CD4-positive, alpha-beta T cell (primary cell): ENCODE measurements at regions not wholly inside any gene's neighbourhood (a gene's known extent, or its start where the extent isn't known, plus 50 kb on each side); places are given as distances from the start of the nearest gene placed in this dataset.

Source experiments
- ATAC-seq: fragments of 200-7000 bp; cut with Tn5 transposase; one replicate; pipeline ENCODE4 v1.10.0; 2022; ENCODE audit warnings: mild to moderate bottlenecking; ENCODE audit not compliant: poor library complexity
- CTCF ChIA-PET: fragments of 350-600 bp; sonication (Branson Sonifier 250); formaldehyde crosslinking; loops from one replicate; lab custom pipeline; 2021; ENCODE audit warnings: antibody characterized with exemption, inconsistent platforms; lab: Charles Lee
- POLR2A ChIA-PET: fragments of 350-600 bp; sonication (Branson Sonifier 250); formaldehyde crosslinking; loops from one replicate; lab custom pipeline; 2021; ENCODE audit warnings: antibody characterized with exemption, inconsistent platforms; lab: Charles Lee
- DNase-seq, 14 experiments: peaks; one replicate each; pipeline ENCODE4 v3.0.0-alpha.2; 2013 to 2020; ENCODE audit warnings: mixed read lengths in 2 of 14
- H3K27ac ChIP-seq, 2 donors: one replicate each; pipeline versions ENCODE4 v1.5.1 to v1.7.0; 2013; ENCODE audit warnings: low read length in 2 of 2, low read depth in 1 of 2, mild to moderate bottlenecking in 1 of 2
- H3K27me3 ChIP-seq, 2 experiments: 1 replicate in 1 of 2; 2 replicates in 1 of 2; pipeline versions ENCODE4 v1.6.1 to v1.7.0; 2013; ENCODE audit warnings: low read length in 2 of 2, control low read depth in 1 of 2, mild to moderate bottlenecking in 1 of 2, moderate library complexity in 1 of 2; ENCODE audit not compliant: insufficient read depth in 2 of 2, control insufficient read depth in 1 of 2
- H3K36me3 ChIP-seq: one replicate; pipeline ENCODE4 v1.6.1; 2013; ENCODE audit warnings: low read length, control low read depth; ENCODE audit not compliant: insufficient read depth
- H3K4me1 ChIP-seq: one replicate; pipeline ENCODE4 v1.6.1; 2013; ENCODE audit warnings: low read length, control low read depth; ENCODE audit not compliant: insufficient read depth
- H3K4me3 ChIP-seq: one replicate; pipeline ENCODE4 v1.5.1; 2013; ENCODE audit warnings: mild to moderate bottlenecking, low read length, moderate library complexity
- H3K9me3 ChIP-seq, 2 experiments: 1 replicate in 1 of 2; 2 replicates in 1 of 2; pipeline versions ENCODE4 v1.6.1 to v1.7.0; 2013; ENCODE audit warnings: low read length in 2 of 2, mild to moderate bottlenecking in 2 of 2, control low read depth in 1 of 2, moderate library complexity in 1 of 2; ENCODE audit not compliant: control insufficient read depth in 1 of 2, insufficient read depth in 1 of 2
- H3K27ac Mint-ChIP-seq: one replicate; pipeline ENCODE4 v1.8.0; 2020; ENCODE audit warnings: mixed read lengths
- H3K27me3 Mint-ChIP-seq: one replicate; pipeline ENCODE4 v1.8.0; 2021; ENCODE audit warnings: mixed read lengths
- H3K36me3 Mint-ChIP-seq: one replicate; pipeline ENCODE4 v1.8.0; 2021; ENCODE audit warnings: low read depth, mixed read lengths
- H3K4me1 Mint-ChIP-seq: one replicate; pipeline ENCODE4 v1.8.0; 2021; ENCODE audit warnings: low read depth, mixed read lengths
- H3K4me3 Mint-ChIP-seq: one replicate; pipeline ENCODE4 v1.8.0; 2020; ENCODE audit warnings: mild to moderate bottlenecking, mixed read lengths
- H3K9me3 Mint-ChIP-seq: one replicate; pipeline ENCODE4 v1.8.0; 2020; ENCODE audit warnings: mixed read lengths
- CTCF ChIP-seq: fragments of 200-600 bp; IDR thresholded peaks from one replicate; pipeline ENCODE4 v1.8.0; 2022; ENCODE audit warnings: antibody characterized with exemption, mild to moderate bottlenecking
- intact Hi-C, 2 experiments: fragments of 100-400 bp; cut with DNase I in 1 of 2; cut with micrococcal nuclease in 1 of 2; formaldehyde crosslinking; loops; one replicate each; pipeline versions ENCODE4 v1.15.1 to v1.9.0; 2023 to 2025; cut with DNase I, micrococcal nuclease

GRCh38 chr4:15245006-15245530 lies 182.8 kb upstream of the C1QTNF7 start:
- TF ChIP-seq CTCF: no peak
- DNase-seq (no peak), ATAC-seq (no peak)
- H3K27ac Mint-ChIP-seq: no peak overlapping the region
- no peaks in the 10 kb centered on the region for H3K27me3 Mint-ChIP-seq
- H3K4me1 Mint-ChIP-seq: no peaks in the 10 kb centered on the region
- Histone ChIP-seq H3K27ac (no peak overlapping the region), H3K27me3 (no peaks in the 10 kb centered on the region), H3K4me3 (no peak overlapping the region), H3K9me3 (no peaks in the 10 kb centered on the region), H3K36me3 (no peaks in the 10 kb centered on the region), H3K4me1 (no peaks in the 10 kb centered on the region)
- no peak overlapping the region for H3K4me3 Mint-ChIP-seq
- ChIA-PET CTCF (interaction anchor here (0.6 kb wide), 1 partner anchor 76 kb away, joined by 3 read pairs; no protein-coding TSS in a partner anchor), POLR2A (no interaction called here)
- no peaks in the 10 kb centered on the region for H3K36me3 Mint-ChIP-seq
- no peaks in the 10 kb centered on the region for H3K9me3 Mint-ChIP-seq
- intact Hi-C loops: no loop called here

GRCh38 chr4:15250021-15250441 lies 177.8 kb upstream of the C1QTNF7 start:
- Mint-ChIP-seq H3K36me3 (no peaks in the 10 kb centered on the region), H3K27ac (no peak overlapping the region), H3K4me3 (no peak overlapping the region), H3K9me3 (no peaks in the 10 kb centered on the region), H3K4me1 (no peaks in the 10 kb centered on the region), H3K27me3 (no peaks in the 10 kb centered on the region)
- H3K27ac ChIP-seq: no peak overlapping the region
- ChIA-PET POLR2A (no interaction called here), CTCF (no interaction called here)
- intact Hi-C loops: no loop called here
- H3K36me3 ChIP-seq: no peaks in the 10 kb centered on the region
- no peaks in the 10 kb centered on the region for H3K9me3 ChIP-seq
- no peak for ATAC-seq
- no peak overlapping the region for H3K4me3 ChIP-seq
- TF ChIP-seq CTCF: no peak
- no peaks in the 10 kb centered on the region for H3K27me3 ChIP-seq
- no peak for DNase-seq
- H3K4me1 ChIP-seq: no peaks in the 10 kb centered on the region

DNA sequence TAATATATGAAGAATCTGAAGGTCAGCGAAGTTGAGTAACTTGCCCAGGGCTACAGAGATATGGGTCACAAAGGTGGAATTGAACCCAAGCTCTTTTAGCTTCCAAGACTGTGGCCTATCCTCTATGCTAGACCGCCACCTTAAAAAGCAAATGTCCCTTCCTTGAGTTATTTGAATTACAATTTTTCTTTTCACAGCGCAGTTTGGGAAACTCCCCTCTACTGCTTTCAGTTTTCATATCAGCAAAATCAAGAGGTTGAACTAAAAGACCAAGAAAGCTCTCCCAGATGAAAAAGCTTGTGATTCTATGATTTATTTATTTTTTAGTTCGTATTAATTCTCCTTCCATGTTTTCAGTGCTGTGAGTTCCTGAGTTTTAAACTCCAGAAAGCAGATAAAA lies 174.5 kb upstream of the C1QTNF7 start:
- no peak for ATAC-seq
- H3K27ac Mint-ChIP-seq: no peak overlapping the region
- no peaks in the 10 kb centered on the region for H3K27me3 ChIP-seq
- H3K4me1 ChIP-seq: no peaks in the 10 kb centered on the region
- no peak for TF ChIP-seq CTCF
- H3K36me3 Mint-ChIP-seq: no peaks in the 10 kb centered on the region
- H3K9me3 ChIP-seq: no peaks in the 10 kb centered on the region
- no peaks in the 10 kb centered on the region for H3K4me1 Mint-ChIP-seq
- no peak overlapping the region for H3K4me3 ChIP-seq
- H3K27ac ChIP-seq: no peak overlapping the region
- POLR2A ChIA-PET: no interaction called here
- no peaks in the 10 kb centered on the region for H3K27me3 Mint-ChIP-seq
- peak in 1 of 14 experiments; percentile 9 for DNase-seq
- intact Hi-C loops: no loop called here
- no peaks in the 10 kb centered on the region for H3K36me3 ChIP-seq
- no peak overlapping the region for H3K4me3 Mint-ChIP-seq
- H3K9me3 Mint-ChIP-seq: no peaks in the 10 kb centered on the region
- CTCF ChIA-PET: no interaction called here
